IPS-NIHi11 (cell line): ENCODE measurements at regions not wholly inside any gene's neighbourhood (a gene's known extent, or its start where the extent isn't known, plus 50 kb on each side); places are given as distances from the start of the nearest gene placed in this dataset.
A peak's percentile ranks its signal among the peaks of the same experiment; 100 is the strongest.

Experiments
- DNase-seq: peaks from one replicate; pipeline ENCODE4 v3.0.0; 2012; ENCODE audit warnings: mixed read lengths, low spot score

DNA sequence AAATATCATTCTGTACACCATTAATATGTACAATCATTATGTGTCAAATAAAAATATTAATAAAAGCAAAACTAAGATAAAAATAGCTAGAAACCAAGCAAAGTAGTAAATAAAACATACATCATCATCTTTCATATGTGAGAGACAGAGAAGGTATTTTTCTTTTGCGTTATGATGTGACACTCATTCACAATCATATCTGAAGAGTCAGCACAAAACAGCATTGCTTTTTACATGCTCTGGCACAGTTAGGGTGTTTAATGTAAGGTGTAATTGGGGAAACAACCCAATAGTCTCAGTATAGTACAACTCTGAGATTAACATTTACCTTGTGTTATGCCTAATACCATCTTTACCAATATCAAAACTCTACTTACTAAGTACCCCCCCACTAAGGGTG is 376.6 kb downstream of the TMA16 start:
- DNase-seq, result no peak

DNA sequence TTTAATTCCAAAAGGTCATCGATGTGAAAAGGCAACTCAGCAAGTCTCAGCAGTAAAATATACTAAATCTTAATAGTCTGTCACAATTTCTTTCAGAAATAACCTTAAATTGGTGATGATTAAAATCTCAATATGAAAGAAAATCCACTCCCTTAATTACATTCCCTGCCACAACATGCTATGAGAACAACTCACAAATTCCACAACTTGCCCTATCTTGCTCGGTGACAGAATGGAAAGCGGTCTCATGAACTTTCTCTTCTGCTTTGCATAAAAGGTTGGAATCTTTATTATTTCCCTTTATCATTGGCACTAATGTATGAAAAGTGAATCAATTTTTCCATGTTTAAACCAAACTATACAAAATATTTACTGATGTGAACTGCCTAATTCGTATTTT is 380.8 kb downstream of the TMA16 start:
- DNase-seq, result no peak

DNA sequence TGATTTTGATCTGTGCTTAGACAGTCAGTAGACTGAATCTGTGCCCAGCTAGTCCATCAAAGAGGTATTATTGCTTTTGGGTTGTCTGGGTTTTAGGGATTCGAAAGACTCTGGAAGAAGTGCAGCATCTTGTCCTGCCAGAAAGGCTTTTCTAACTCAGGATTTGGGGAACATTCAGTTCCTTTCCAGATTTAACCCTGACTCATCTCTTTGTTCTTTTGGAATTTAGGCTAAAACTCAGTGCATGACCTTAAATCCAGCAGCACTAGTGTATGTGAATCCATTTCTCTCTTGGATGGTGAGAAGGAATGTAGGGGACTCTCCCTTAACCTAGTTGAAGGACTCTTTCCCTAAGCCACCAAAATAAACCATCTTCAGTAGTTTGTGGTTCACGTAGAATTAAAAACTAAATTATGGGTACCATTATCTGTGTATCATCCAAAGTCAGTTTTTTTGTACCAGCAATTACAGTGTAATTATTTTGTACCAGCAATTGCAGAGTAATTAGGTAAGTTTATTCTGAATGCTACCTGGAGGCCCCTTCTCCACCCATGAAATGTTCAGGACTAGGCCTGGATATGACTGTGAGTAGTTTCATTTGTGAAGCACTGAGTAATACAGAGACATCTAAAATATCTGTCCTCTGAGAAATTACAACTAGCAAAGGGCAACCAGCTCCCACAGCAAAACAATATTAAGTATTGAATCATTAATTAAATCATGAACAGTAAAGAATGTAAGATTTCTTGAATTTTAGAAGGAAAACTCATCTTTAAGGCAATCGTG is 384.0 kb downstream of the TMA16 start:
- no peak for DNase-seq

DNA sequence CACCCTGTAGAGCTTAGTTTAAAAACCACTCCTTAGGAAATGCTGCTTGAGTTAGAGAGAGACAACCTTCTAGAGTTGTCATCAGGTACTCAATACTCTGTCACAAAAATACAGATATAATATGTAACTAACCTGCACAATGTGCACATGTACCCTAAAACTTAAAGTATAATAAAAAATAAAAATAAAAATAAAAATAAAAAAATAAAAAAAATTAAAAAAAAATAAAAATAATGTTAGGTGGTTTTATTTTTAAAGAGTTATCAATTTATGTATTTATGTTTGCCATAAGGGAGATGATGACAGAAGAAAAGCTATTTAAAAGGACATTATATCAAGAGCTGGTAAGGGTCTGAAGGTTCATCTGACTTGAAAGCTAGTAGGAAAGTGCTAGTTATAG is 397.9 kb downstream of the TMA16 start:
- no peak for DNase-seq

DNA sequence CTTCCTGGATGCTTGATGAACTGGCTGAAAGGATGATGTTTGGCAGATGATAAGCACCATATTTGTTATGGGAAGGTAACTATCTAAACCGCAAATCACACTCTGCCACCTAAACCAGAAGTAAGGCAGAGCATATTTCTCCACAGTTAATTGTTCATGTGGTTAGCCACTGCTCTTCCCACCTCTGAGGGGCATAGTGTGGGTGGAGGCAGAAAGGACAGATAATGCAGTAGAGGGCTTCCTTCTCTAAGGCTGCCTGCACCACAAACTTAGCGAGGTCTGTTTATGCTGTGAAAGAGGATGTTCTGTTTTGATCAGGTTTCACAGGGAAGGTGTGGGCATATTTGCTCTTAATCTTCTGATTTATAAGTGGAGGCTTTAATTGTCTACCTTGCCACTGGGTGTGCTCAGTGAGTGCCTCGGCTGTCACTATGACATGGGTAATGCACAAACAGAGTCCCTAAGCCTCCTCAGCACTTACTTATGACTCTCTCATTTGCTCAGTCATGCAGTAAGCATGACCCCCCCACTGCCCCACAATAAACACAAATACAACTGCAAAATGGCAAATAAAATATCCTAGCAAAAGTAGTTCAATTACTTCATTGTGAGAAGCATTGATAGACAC is 401.0 kb downstream of the TMA16 start:
- DNase-seq, result no peak

DNA sequence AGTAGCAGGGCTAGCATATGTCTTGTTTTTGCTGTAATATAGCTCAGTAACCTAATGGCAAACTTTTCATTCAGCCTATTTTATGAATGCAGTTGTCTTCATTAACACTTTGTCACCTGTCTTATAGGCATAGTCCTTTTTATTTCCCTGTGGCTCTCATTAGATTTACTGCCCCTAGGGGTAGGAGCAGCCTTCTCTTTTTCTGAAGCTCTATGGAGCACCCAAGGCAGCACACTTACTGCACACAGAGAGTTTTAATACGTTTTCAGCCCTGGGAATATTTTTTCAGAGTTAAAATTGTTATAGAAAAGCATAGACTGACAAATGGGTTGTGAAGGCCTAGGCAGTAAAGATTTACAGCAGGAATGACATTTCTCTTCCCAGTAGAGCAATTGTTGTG is 406.8 kb downstream of the TMA16 start:
- DNase-seq, result no peak

DNA sequence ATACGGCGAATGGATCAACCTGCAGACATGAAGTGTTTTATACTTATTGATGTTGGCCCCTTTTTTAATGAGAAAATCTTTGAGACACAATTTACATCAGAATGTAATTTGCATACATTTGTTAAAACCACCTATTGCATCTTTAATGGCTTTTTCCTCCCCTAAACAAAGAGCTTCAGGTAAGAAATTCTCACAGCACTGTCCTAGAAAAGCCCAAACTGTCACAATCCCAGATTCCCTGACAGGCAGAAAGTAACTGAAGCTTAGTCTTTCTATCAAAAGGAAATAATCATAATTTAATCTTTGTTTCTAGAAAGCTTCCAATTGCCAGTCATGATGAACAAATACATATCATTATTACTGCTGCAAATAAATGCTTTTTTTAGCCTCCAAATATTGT is 407.9 kb downstream of the TMA16 start:
- no peak for DNase-seq

DNA sequence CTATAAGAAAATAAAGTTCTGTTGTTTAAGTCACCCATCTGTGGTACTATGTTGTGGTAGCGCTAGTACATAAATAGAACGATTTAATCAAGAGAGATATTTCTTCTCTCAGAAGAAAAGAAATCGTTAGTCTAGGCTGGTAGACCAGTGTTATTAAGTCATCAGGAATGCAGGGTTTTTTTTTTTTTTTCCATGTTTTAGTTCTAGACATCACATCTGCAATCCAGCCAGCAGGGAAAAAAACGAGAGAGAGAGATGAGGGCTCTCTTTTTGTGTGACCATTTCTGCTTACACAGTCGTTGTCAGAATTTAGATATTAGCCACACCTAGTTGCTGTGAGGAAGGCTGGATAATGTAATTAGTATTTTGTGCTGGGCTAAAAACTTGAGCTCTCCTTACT is 417.4 kb downstream of the TMA16 start:
- no peak for DNase-seq

DNA sequence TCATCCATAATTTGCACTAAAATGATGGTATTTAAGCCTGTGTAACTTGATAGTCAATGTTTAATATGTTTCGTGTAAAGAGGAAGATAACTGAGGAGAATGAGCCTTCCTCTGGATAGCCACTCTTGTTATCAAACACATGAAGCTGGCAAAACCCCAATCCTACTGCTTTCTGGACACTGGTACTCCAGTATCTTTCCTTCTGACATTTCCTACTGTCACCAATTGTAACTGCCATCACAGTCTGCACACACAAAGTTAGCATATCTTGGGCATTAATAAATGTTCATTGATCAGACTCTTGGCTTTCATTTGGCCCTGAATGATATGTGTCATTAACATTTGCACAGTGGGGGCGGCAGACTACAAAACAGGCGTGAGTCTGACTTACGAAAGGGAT is 419.1 kb downstream of the TMA16 start:
- DNase-seq, result no peak

DNA sequence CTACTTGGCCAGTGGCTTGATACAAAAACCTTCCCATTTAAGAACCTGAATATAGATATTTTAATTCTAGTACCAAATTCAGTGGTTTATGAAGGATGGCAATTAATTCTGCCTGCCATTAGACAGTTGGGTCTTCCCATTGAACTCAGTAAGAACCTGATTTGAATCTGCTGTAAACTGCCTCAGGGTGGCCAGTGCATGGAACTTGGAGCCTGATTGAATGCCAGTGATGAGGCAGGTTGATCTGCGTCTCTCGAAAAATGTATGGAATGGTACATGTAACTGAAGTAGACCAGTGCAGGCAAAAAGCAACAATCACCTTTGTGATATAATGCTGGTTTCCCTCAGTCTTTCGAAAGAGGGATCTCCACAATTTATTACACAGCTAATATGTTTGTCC is 421.4 kb downstream of the TMA16 start:
- DNase-seq, result no peak

DNA sequence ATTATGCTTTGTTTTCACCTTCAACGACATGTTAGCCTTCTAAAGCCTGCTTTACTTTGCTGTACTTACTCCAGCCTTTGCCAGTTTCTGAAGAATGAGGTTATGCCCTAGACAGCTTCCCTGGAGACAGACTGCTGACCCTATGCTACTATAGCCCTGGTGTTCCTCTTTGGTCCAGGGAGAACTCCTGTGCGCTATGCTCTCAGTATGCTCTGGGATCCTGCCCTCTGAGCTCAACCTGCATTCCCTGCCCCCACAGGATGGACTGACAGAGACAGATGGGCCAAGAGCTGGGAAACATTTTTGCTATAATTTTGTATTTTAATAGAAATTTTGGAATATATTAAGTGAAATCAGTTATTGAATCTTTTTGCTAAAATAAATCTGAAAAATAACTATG is 425.9 kb downstream of the TMA16 start:
- peak; percentile 11 for DNase-seq

DNA sequence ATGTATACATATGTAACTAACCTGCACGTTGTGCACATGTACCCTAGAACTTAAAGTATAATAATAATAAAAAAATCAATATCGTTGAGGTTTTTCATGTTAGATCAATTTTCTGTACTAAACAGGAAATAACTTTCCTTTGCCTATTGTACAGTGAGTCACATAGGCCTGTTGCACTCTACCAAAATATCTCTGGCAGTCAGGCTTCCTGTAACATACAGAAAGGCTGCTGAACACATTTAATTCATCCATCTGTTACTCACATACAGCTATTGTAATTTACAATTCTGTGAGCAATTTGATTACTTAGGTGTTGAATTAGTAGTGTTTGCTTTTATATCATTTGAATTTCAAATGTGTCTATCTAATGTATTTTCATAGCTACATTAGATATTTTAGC is 427.8 kb downstream of the TMA16 start:
- DNase-seq, result no peak

DNA sequence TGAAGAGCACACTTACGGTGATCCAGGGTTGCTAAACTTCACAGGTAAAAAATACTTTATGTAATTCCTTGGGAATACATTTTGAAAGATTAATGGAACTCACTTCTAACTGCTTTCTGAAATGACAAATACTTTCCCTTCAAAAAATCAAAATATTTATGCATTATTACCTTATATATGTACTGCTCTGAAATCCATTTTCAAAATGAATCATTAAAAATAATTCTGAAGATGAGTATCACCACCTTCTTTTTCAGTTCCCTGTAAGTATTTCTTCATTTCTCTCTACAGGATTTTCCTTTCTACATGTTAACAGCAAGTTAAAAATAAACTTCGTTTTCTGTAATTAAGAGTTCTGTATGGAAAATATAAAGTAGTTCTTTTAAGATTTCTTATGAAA is 428.6 kb downstream of the TMA16 start:
- DNase-seq, result no peak

DNA sequence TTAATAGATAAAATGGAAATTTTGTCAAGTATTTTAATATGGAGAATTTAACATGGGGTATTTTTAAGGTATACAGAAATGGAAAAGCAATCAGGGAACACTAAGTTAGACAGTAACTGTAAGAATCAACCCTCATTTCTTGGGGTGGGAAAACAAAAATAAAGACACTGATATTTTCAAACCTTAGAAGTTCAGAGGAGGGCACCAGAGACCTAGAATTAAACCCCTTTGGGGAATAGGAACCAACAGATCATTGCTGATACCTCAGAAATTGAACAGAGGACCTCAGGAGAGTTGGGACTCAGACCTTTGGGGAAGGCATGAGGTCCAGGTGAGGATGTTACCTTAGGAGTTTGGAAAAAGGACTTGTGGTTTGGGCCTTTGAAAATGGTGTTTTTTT is 435.6 kb downstream of the TMA16 start:
- DNase-seq, result no peak

DNA sequence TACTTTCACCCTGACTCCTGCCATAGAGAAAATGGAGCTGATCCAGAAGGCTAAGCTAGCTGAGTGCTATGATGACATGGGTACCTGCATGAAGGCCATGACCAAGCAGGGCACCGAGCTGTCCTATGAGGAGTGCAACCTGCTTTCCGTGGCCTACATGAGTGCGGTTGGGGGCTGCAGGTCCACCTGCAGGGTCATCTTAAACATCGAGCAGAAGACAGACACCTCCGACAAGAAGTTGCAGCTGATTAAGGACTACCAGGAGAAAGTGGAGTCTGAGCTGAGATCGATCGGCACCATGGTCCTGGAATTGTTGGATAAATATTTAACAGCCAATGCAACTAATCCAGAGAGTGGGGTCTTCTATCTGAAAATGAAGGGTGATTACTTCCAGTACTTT is 438.0 kb downstream of the TMA16 start:
- DNase-seq, result no peak

DNA sequence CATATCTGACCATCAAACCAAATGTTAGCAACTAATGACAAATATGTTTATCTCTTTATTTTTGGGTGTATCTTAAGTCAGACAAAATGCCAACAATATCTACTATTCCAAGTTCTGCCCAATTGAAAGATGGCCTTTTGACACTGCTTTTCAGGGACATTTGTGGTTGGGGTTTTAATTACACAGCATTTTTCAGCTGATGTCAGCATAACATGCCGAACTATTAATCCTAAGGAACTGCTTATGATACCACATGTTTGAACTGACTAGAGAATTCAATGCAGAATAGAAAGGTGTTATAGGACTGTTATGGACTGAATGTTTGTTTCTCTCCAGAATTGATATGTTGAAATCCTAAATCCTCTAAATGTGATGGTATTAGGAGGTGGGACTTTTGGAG is 445.1 kb downstream of the TMA16 start:
- DNase-seq, result no peak

DNA sequence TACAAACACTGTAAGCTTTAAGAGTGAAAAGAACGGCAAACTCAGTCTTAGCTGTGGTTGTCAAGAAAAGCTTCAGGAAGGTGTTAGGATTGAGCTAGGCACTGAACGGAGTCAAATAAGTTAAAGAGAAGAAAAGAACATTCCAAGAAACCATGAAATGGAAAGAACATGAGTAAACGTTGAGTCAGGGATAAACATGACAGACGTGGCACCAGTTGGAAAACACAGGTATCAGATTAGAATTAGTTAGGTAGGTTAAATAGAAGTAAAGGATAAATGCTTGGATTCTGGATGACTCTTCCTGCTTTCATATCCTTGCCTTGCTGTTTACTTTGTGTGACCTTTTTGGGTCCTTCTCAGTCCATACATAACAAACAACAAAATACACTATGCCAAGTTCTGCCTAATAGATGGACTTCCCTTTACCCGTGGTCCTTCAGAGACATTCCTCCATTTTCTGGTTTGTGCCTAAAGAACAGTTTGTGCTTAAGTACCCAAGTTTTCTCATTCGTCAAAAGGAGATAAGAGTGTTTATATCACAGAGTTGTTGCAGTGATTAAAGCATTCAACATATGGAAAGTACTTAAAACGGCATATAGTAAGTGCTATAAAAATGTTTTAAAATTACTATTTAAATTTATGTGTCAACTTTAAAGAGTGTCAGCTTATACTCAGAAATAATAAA is 446.9 kb downstream of the TMA16 start:
- DNase-seq, result no peak

DNA sequence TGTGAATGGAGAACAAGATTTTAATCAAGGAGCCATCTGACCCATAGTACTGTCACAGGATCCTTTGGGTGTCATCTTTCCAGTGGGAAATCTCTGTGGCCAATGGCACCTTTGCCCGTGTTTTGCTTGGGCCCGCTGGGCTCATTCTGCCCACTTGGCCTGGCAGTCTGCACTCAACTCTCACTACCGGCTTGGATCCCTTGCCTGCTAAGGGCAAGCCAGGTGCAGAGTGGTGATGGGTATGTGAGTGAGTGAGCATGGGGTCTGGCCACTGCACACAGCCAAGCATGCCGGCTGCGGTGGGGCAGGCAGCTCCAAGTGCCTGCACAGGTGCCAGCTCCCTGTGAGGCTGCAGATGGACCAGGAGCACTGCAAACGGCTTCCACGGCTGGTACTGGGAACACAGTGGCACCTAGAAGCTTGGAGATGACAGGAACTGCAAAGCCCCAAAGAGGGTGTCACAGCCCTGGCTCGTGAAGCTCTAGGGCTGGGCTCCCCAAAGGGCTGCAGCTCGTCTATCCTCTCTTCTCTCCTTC is 454.5 kb downstream of the TMA16 start:
- DNase-seq, result no peak

DNA sequence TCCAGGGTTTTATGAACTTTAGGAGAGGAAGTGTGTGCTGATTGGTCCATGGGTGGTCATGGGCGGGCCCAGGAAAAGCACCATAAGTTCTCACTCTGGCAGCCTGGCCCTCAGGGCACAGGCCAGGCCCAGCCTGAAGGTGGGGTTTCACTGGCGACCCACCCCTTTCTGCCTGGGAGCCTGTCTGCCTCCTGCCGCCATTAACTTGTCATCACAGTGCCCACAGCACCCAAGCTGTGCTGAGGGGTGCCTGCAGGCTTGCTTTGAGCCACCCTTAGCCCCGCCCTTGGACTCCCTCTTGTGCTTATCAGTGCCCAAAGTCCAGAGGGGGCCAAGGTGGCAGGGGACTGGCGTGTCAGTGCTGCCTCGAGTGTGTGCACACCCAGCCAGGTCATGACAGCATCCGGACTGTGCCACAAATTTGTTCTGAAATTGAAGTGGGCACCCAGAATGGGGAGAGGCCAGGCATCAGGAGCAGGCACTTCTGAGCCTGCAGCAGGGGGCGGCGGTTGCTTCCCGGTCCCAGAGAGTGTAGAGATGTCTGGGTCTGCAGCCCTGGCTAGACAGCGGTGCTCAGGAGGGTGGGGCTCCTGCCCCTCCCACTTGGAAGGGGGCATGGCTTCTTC is 455.6 kb downstream of the TMA16 start:
- no peak for DNase-seq

DNA sequence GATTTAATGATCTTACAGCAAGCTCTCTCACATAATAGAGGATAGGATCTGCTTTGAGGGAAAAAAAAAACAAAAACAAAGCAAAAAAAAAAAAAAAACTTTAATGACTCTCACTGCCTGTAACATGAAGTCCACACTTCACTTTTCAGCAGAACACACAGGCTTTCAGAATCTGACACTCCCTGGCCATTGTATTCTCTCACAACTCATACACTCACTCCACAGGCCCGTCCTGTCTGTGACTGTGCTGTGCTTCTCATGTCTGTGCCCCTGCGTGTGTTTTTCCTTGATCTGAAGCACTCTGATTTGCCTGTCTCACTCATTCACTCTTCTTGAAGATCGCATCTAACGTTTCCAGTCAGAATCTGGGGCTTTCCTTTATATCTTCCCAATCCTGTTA is 460.8 kb downstream of the TMA16 start:
- DNase-seq, result no peak

DNA sequence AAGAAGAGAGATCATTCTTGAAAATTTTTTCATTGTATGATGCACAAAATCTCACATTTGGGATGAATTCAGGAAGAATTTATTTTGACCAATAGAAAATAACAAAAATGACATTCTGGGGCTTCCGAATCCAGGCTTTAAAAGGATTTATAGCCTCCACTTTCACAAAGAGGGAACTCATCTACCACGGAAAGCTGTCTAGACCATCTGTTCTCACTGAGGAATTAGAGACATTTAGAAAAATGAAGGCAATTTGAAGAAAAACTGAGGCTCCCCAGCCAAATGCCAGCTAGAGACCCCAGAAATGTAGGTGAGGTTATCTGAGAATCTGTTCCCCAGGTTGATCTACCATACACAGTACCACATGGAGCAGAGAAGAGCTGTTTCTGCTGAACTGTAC is 464.3 kb downstream of the TMA16 start:
- DNase-seq, result no peak

DNA sequence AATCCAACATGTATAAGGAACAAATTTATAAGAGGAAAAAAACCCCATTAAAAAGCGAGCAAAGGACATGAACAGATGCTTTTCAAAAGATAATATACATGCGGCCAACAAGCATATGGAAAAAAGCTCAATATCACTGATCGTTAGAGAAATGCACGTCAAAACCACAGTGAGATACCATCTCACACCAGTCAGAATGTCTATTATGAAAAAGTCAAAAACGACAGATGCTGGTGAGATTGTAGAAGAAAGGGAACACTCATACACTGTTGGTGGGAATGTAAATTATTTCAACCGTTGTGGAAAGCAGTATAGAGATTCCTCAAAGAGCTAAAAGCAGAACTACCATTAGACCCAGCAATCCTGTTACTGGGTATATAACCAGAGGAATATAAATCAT is 465.4 kb downstream of the TMA16 start:
- DNase-seq, result no peak

DNA sequence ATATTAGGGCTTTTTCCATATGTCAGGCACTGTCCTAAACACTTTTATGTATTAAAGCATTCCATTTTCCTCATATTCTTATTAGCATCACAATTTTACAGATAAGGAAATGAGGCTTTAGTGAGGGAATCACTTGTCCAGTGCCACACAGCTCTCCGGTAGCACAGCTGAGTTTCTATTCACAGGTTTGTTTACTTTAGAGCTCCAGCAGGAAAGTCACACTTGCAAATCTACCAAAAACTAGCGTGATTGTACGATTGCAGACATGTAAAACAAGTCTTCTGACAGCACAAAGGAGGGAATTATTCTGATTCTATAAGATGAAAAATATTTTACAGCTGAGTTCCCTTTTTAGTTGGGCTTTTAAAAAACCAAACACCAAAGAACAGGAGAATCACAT is 472.1 kb downstream of the TMA16 start:
- DNase-seq, result no peak
